Peyer's patch (tissue), 4 donors: ENCODE measurements at regions not wholly inside any gene's neighbourhood (a gene's known extent, or its start where the extent isn't known, plus 50 kb on each side); places are given as distances from the start of the nearest gene placed in this dataset.

ENCODE experiments used
- CTCF ChIP-seq, 6 experiments: fragments of 450-650 bp in 4 of 6; fragments of 200-600 bp in 2 of 6; sonication (generic) in 1 of 6; IDR thresholded peaks; one replicate each; pipeline ENCODE4 v1.5.1; 2017 to 2019; ENCODE audit warnings: antibody characterized with exemption in 6 of 6, mild to moderate bottlenecking in 3 of 6, moderate library complexity in 1 of 6
- POLR2A ChIP-seq, 2 donors: fragments of 450-650 bp; IDR thresholded peaks; one replicate each; pipeline ENCODE4 v1.5.1; 2017; ENCODE audit warnings: antibody characterized with exemption in 2 of 2, mild to moderate bottlenecking in 2 of 2, moderate library complexity in 2 of 2

- TF ChIP-seq CTCF (IDR thresholded peaks at IDR 0.05) (no peak), POLR2A (IDR thresholded peaks at IDR 0.05) (no peak)
Measured at GRCh38 chr1:188723332-188724020, 1754.2 kb downstream of the BRINP3 start.
